Psoas muscle (tissue), 7 donors: ENCODE measurements at regions not wholly inside any gene's neighbourhood (a gene's known extent, or its start where the extent isn't known, plus 50 kb on each side); places are given as distances from the start of the nearest gene placed in this dataset.

Experiments used
- ATAC-seq, 4 donors: fragments of 200-7000 bp; cut with Tn5 transposase; one replicate each; pipeline ENCODE4 v1.9.1; 2020; ENCODE audit warnings: moderate library complexity in 3 of 4, mild to moderate bottlenecking in 2 of 4
- DNase-seq, 2 donors: peaks; one replicate each; pipeline ENCODE4 v3.0.0-alpha.2; 2020
- H3K27ac ChIP-seq: fragments of 200-600 bp; one replicate; pipeline ENCODE4 v1.8.0; 2022
- H3K27me3 ChIP-seq, 3 donors: fragments of 200-600 bp in 1 of 3; one replicate each; pipeline versions ENCODE4 v1.6.1 to v1.8.0; 2013 to 2022; ENCODE audit warnings: low read length in 2 of 3, mild to moderate bottlenecking in 2 of 3, moderate library complexity in 1 of 3; ENCODE audit not compliant: insufficient read depth in 3 of 3
- H3K36me3 ChIP-seq, 2 donors: fragments of 200-600 bp in 1 of 2; one replicate each; pipeline versions ENCODE4 v1.6.1 to v1.8.0; 2013 to 2022; ENCODE audit warnings: low read depth in 1 of 2, mild to moderate bottlenecking in 1 of 2, moderate library complexity in 1 of 2; ENCODE audit not compliant: insufficient read depth in 1 of 2
- H3K4me1 ChIP-seq: fragments of 200-600 bp; one replicate; pipeline ENCODE4 v1.8.0; 2022
- H3K4me3 ChIP-seq: fragments of 200-600 bp; one replicate; pipeline ENCODE4 v1.8.0; 2022; ENCODE audit warnings: mild to moderate bottlenecking
- H3K9me3 ChIP-seq: fragments of 200-600 bp; one replicate; pipeline ENCODE4 v1.8.0; 2022
- WGBS, 3 donors: extraction: QIAGEN DNeasy Blood & Tissue Kit; methylation state at CpG; one replicate each; pipeline versions ENCODE4 v1.1.6 to v1.1.7; 2013; 5-methylcytosine and 5-hydroxymethylcytosine counted together
- intact Hi-C, 2 donors: fragments of 100-400 bp; cut with DNase I; formaldehyde crosslinking; loops; one replicate each; pipeline versions ENCODE4 v1.11.0 to v1.14.2; 2022
- TF ChIP-seq, protein P1 (sequence below): fragments of 200-600 bp; IDR thresholded peaks from one replicate; pipeline ENCODE4 v1.8.0; 2022; ENCODE audit warnings: antibody characterized with exemption
- donor health status: healthy with polysubstance abuse.
- donor health status: DM: no; HTN: no; CAD: no; lungs with moderate emphysema.
- donor health status: Bipolar disorder and iron deficiency.
- donor health status: healthy.
- donor health status: DM: yes; HTN: yes; CAD: no.
- donor health status: DM: no; HTN: no; CAD: no.
- donor health status: DM: yes; HTN: yes; CAD: no.

DNA sequence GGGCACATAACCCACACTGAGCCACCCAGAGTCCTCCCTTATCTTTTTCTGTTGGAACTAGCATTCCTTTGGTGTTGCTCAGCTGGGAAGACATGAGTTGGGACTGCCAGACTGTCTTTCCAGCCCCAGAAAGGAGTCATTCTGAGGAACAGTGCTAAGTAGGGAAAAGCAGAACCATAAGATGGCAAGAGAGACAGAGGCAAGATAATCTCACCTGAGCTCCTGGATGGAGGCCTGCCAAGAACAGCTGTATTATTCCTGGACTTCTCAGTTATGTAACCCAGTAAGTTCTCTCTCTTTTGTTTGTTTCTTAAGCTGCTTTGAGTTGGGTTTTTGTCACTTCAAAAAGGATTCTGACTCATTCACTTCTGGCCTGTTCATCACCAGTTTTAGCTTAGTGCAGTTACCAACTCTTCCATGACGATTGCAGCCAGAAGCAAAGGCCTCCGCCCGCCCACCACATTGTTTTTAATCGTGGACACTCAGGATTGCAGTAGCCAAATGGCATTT, 134.4 kb downstream of the OMA1 start:
- H3K27me3 ChIP-seq: no peaks in the 10 kb centered on the region
- WGBS, 3 donors: 71 to 86% (median 76%) methylated on average over 4 of the region's 4 CpGs
- H3K27ac ChIP-seq: no peak overlapping the region
- TF ChIP-seq, protein P1, sequence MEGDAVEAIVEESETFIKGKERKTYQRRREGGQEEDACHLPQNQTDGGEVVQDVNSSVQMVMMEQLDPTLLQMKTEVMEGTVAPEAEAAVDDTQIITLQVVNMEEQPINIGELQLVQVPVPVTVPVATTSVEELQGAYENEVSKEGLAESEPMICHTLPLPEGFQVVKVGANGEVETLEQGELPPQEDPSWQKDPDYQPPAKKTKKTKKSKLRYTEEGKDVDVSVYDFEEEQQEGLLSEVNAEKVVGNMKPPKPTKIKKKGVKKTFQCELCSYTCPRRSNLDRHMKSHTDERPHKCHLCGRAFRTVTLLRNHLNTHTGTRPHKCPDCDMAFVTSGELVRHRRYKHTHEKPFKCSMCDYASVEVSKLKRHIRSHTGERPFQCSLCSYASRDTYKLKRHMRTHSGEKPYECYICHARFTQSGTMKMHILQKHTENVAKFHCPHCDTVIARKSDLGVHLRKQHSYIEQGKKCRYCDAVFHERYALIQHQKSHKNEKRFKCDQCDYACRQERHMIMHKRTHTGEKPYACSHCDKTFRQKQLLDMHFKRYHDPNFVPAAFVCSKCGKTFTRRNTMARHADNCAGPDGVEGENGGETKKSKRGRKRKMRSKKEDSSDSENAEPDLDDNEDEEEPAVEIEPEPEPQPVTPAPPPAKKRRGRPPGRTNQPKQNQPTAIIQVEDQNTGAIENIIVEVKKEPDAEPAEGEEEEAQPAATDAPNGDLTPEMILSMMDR: no peak
- intact Hi-C loops: no loop called here
- DNase-seq (no peak), ATAC-seq (no peak)
- no peak overlapping the region for H3K4me3 ChIP-seq
- H3K4me1 ChIP-seq: no peaks in the 10 kb centered on the region
- H3K36me3 ChIP-seq: no peaks in the 10 kb centered on the region
- no peaks in the 10 kb centered on the region for H3K9me3 ChIP-seq

DNA sequence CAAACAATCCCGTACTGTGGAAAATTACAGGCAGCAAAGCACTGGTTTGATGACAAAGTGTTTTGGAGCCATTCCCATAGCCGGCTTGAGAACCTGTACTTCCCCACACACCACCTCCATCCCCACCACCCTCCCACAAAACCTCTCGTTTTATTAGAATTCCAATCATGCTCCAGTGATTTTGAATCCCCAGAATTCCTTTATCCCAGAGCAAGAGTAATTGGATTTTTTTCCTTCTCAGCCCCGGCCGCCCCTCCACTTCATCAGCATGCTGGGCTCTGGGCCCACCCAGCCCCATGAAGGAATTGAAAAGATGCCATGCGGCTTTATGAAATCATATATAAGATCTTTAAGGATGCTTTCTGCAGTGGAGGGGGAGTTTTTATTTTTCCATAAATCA, 136.6 kb downstream of the OMA1 start:
- intact Hi-C loops: no loop called here
- no peaks in the 10 kb centered on the region for H3K27me3 ChIP-seq
- H3K9me3 ChIP-seq: no peaks in the 10 kb centered on the region
- H3K36me3 ChIP-seq: no peaks in the 10 kb centered on the region
- H3K4me1 ChIP-seq: no peaks in the 10 kb centered on the region
- no peak overlapping the region for H3K27ac ChIP-seq
- 60 to 65% (median 62%) methylated on average over 6 of the region's 6 CpGs for WGBS, 3 donors
- TF ChIP-seq, protein P1: no peak
- ATAC-seq: no peak
- no peak for DNase-seq
- H3K4me3 ChIP-seq: no peak overlapping the region

DNA sequence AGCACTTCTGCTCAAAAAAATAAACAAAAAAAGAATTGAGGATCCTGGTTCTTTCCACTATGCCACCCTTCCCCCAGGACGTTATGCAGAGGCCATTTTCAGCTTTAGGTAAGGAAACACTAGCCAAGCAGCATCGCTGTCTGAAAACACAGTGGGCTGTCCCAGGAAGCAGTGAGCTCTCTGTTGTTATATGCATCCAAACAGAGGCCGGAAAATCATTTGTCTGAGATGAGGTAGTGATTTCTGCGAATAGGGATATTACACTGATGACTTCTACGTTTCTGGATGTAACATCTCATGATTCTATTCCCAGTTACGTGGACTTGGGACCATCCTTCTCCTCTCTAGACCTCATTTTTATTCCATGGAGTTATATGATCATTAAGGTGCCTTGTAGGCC, 137.2 kb downstream of the OMA1 start:
- TF ChIP-seq, protein P1: no peak
- Histone ChIP-seq H3K9me3 (no peaks in the 10 kb centered on the region), H3K27me3 (no peaks in the 10 kb centered on the region), H3K4me1 (no peaks in the 10 kb centered on the region), H3K36me3 (no peaks in the 10 kb centered on the region), H3K27ac (no peak overlapping the region), H3K4me3 (no peak overlapping the region)
- WGBS, 3 donors: 78 to 82% (median 81%) methylated on average over 6 of the region's 6 CpGs
- intact Hi-C loops: no loop called here
- ATAC-seq (no peak), DNase-seq (no peak)

DNA sequence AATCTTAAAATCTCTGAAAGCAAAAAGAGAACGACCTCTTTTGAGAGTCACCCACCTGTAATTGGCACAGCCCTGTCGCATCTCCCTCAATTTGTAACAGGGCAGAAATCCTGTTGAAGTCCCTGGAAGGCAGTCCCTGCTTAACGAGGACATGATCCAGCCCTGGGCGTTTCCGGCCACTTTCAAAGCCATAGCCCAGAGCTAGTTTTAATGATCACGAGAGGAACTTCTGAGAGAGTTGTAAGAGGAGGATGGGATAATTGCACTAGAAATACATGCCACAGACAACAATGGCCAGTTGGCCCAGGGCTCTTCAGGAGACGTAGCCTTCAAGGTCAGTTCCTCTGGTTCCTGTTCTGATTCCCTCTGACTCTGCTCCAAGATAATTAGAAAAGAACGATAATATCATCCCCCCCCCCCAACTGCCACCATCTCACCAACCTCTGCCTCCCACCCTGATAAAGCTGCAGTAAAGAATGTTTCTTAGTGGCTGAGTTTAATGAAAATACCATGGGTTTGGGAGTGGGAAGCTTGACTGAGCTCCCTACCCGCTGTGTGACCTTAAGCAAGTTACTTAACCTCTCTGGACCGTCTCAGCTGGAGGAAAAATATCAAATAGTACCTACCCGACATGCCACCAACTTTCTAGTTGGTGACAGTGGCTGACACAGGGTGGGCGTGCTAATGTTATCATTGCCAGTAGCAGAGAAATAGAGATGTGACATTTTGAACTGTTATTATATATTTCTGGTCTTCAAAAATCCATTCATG, 140.0 kb downstream of the OMA1 start:
- H3K9me3 ChIP-seq: no peaks in the 10 kb centered on the region
- ATAC-seq: no peak
- no peaks in the 10 kb centered on the region for H3K36me3 ChIP-seq
- WGBS, 3 donors: 59 to 80% (median 64%) methylated on average over 12 of the region's 12 CpGs
- intact Hi-C loops: no loop called here
- TF ChIP-seq, protein P1: no peak
- no peak overlapping the region for H3K27ac ChIP-seq
- DNase-seq: no peak
- peaks cover 7% of the 10 kb centered on the region for H3K4me1 ChIP-seq
- H3K4me3 ChIP-seq: no peak overlapping the region
- H3K27me3 ChIP-seq: no peaks in the 10 kb centered on the region

DNA sequence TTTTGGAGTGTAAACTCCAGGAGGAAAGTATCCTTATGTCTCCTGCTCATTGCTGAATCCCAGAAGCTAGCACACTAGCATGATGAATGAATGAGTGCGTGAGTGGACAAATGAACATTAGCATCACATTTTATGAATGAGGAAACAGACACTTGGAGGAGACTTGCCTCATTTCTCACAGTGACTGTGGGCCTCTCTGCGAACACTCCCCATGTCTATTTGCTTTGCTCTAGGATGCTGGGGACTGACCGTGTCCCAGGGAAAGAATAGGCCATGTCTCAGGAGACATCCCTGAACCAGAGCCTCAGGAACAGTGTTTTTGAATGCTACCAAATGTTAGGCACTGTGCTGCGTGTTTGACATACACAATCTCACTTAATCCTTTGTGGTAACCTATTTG, 140.9 kb downstream of the OMA1 start:
- ATAC-seq (no peak), DNase-seq (no peak)
- H3K4me1 ChIP-seq: peaks cover 7% of the 10 kb centered on the region
- 79 to 96% (median 91%) methylated on average over 4 of the region's 4 CpGs for WGBS, 3 donors
- H3K9me3 ChIP-seq: no peaks in the 10 kb centered on the region
- TF ChIP-seq, protein P1: no peak
- no peaks in the 10 kb centered on the region for H3K27me3 ChIP-seq
- intact Hi-C loops: no loop called here
- H3K4me3 ChIP-seq: no peak overlapping the region
- no peak overlapping the region for H3K27ac ChIP-seq
- no peaks in the 10 kb centered on the region for H3K36me3 ChIP-seq
